ENCODE measurements at regions not wholly inside any gene's neighbourhood (a gene's known extent, or its start where the extent isn't known, plus 50 kb on each side); places are given as distances from the start of the nearest gene placed in this dataset.

DNA sequence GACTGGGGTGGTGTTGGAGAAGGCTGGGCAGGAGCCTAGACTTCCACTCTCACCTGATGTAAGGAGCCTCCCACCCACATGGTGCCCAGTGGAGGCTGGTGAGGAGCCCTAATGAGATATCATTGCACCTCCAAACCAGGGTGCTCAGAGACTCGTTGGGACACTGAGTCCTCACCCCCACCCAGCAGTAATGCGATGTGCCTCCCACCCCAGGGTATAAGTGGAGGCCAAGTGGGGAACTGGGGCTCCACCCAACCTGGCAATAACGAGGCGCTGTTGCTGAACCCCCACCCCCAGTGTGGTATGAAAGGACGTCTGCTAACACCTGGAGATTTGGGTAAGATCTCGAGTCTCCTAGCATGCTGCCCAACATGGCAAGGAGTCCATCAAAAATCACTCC lies 510.2 kb downstream of the PREX1 start:
- H3K27ac ChIP-seq (ENCODE audit: low read depth in 1 of 2, low read length in 2 of 2): no peak overlapping the region
- H3K9me3 ChIP-seq (replicated peaks in 1 of 2; ENCODE audit: control insufficient read depth in 1 of 2, insufficient read depth in 1 of 2, low read length in 2 of 2): no peaks in the 10 kb centered on the region
- no peaks in the 10 kb centered on the region for H3K36me3 ChIP-seq (replicated peaks in 1 of 2; ENCODE audit: control insufficient read depth in 1 of 2, insufficient read depth in 2 of 2, low read length in 2 of 2)
- H3K9me3 Mint-ChIP-seq: peaks cover 0 to 5% (median 3%) of the 10 kb centered on the region in 7 donors
- H3K36me3 Mint-ChIP-seq: no peaks in the 10 kb centered on the region
- no CpG with 5 or more reads among the region's 6 CpGs for WGBS (ENCODE audit: insufficient coverage)
- TF ChIP-seq, protein P1, sequence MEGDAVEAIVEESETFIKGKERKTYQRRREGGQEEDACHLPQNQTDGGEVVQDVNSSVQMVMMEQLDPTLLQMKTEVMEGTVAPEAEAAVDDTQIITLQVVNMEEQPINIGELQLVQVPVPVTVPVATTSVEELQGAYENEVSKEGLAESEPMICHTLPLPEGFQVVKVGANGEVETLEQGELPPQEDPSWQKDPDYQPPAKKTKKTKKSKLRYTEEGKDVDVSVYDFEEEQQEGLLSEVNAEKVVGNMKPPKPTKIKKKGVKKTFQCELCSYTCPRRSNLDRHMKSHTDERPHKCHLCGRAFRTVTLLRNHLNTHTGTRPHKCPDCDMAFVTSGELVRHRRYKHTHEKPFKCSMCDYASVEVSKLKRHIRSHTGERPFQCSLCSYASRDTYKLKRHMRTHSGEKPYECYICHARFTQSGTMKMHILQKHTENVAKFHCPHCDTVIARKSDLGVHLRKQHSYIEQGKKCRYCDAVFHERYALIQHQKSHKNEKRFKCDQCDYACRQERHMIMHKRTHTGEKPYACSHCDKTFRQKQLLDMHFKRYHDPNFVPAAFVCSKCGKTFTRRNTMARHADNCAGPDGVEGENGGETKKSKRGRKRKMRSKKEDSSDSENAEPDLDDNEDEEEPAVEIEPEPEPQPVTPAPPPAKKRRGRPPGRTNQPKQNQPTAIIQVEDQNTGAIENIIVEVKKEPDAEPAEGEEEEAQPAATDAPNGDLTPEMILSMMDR (IDR thresholded peaks at IDR 0.05): no peak
- DNase-seq: no peak
- no peak overlapping the region for H3K9ac ChIP-seq (ENCODE audit: insufficient read depth, low read length, poor library complexity, severe bottlenecking)
- H3K4me3 Mint-ChIP-seq: no peak overlapping the region
- H3K4me3 ChIP-seq (replicated peaks in 1 of 3; ENCODE audit: low read depth in 2 of 3, low read length in 3 of 3): no peak overlapping the region
- no peaks in the 10 kb centered on the region for H3K4me1 Mint-ChIP-seq
- H3K4me2 ChIP-seq (replicated peaks; ENCODE audit: extremely low read depth, low read length, poor library complexity, severe bottlenecking): no peak overlapping the region
- no peaks in the 10 kb centered on the region for H3K27me3 ChIP-seq (ENCODE audit: control insufficient read depth in 2 of 2, insufficient read depth in 2 of 2, low read length in 2 of 2)
- H4K20me1 ChIP-seq (ENCODE audit: insufficient read depth, low read length): no peaks in the 10 kb centered on the region
- H3K4me1 ChIP-seq (ENCODE audit: control insufficient read depth in 1 of 2, insufficient read depth in 2 of 2, low read length in 2 of 2): no peaks in the 10 kb centered on the region
- peaks cover 7 to 19% (median 8%) of the 10 kb centered on the region in 3 donors for H3K27me3 Mint-ChIP-seq (ENCODE audit: low read depth in 3 of 3)
- H3K79me2 ChIP-seq (ENCODE audit: insufficient read depth, low read length): no peaks in the 10 kb centered on the region
- H3K27ac Mint-ChIP-seq: no peak overlapping the region
- intact Hi-C loops (cut with micrococcal nuclease): no loop called here
- no peak overlapping the region for H2AFZ ChIP-seq (ENCODE audit: insufficient read depth, low read depth, low read length, poor library complexity, severe bottlenecking)

DNA sequence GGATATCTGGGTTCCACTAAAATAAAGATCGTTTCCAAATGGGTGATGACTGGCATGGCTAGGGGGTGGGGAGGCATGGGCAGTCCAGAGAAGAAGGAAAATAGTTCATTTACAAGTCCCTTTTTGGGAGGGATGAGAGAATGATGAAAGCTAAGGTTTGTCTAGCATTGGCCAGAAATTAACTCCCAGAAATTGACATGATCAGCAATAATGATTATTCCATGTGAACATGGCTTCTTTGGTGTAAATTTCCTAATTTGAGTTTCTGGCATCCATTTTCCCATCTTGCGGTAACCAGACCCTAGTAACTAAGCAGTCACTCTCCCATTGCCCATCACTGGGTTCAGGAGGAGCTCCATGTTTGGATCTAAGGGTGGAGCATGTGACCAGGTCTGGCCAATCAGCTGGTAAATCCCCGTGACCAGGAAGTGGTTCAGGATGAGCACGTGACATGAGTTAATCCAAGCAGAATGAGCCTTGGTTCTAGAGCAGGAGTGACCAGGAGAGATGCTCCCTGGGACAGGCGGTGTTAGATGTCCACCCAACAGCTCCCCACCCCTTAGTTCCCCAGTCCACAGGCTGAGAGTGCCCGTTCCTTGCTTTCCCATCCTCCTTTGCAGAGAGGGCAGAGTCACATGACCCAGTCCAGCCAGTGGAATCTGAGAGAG lies 512.7 kb downstream of the PREX1 start:
- H3K4me3 ChIP-seq (replicated peaks in 1 of 3; ENCODE audit: low read depth in 2 of 3, low read length in 3 of 3): no peak overlapping the region
- no peaks in the 10 kb centered on the region for H3K36me3 Mint-ChIP-seq
- no peak overlapping the region for H3K4me3 Mint-ChIP-seq
- H3K9me3 ChIP-seq (replicated peaks in 1 of 2; ENCODE audit: control insufficient read depth in 1 of 2, insufficient read depth in 1 of 2, low read length in 2 of 2): no peaks in the 10 kb centered on the region
- H3K4me1 ChIP-seq (ENCODE audit: control insufficient read depth in 1 of 2, insufficient read depth in 2 of 2, low read length in 2 of 2): no peaks in the 10 kb centered on the region
- 97% methylated on average over 3 of the region's 6 CpGs for WGBS (ENCODE audit: insufficient coverage)
- no peak overlapping the region for H3K27ac ChIP-seq (ENCODE audit: low read depth in 1 of 2, low read length in 2 of 2)
- H3K4me2 ChIP-seq (replicated peaks; ENCODE audit: extremely low read depth, low read length, poor library complexity, severe bottlenecking): no peak overlapping the region
- H3K27me3 ChIP-seq (ENCODE audit: control insufficient read depth in 2 of 2, insufficient read depth in 2 of 2, low read length in 2 of 2): no peaks in the 10 kb centered on the region
- no peak overlapping the region for H3K27ac Mint-ChIP-seq
- no peak overlapping the region for H2AFZ ChIP-seq (ENCODE audit: insufficient read depth, low read depth, low read length, poor library complexity, severe bottlenecking)
- no peaks in the 10 kb centered on the region for H4K20me1 ChIP-seq (ENCODE audit: insufficient read depth, low read length)
- TF ChIP-seq, protein P1 (IDR thresholded peaks at IDR 0.05): no peak
- no peak for DNase-seq
- no peak overlapping the region for H3K9ac ChIP-seq (ENCODE audit: insufficient read depth, low read length, poor library complexity, severe bottlenecking)
- H3K9me3 Mint-ChIP-seq: peaks cover 0 to 5% (median 3%) of the 10 kb centered on the region in 7 donors
- no peaks in the 10 kb centered on the region for H3K36me3 ChIP-seq (replicated peaks in 1 of 2; ENCODE audit: control insufficient read depth in 1 of 2, insufficient read depth in 2 of 2, low read length in 2 of 2)
- intact Hi-C loops (cut with micrococcal nuclease): no loop called here
- H3K79me2 ChIP-seq (ENCODE audit: insufficient read depth, low read length): no peaks in the 10 kb centered on the region
- H3K4me1 Mint-ChIP-seq: no peaks in the 10 kb centered on the region
- peaks cover 5 to 19% (median 10%) of the 10 kb centered on the region in 3 donors for H3K27me3 Mint-ChIP-seq (ENCODE audit: low read depth in 3 of 3)

Data from CD14-positive monocyte (primary cell).